GM23248 (cell line): ENCODE measurements at regions not wholly inside any gene's neighbourhood (a gene's known extent, or its start where the extent isn't known, plus 50 kb on each side); places are given as distances from the start of the nearest gene placed in this dataset.

Experiments
- DNase-seq: peaks from one replicate; pipeline ENCODE4 v3.0.0-alpha.2; 2015
- H2AFZ ChIP-seq: fragments of 200-600 bp; sonication (generic); 2 replicates; pipeline ENCODE4 v1.6.1; 2016; ENCODE audit warnings: antibody characterized with exemption
- H3F3A ChIP-seq: fragments of 200-600 bp; sonication (generic); 2 replicates; pipeline ENCODE4 v1.6.1; 2016; ENCODE audit warnings: mild to moderate bottlenecking, antibody characterized with exemption, mixed run types; ENCODE audit not compliant: insufficient read depth
- H3K27ac ChIP-seq: fragments of 200-600 bp; sonication (generic); 2 replicates; pipeline ENCODE4 v1.5.1; 2016; ENCODE audit warnings: mild to moderate bottlenecking
- H3K27me3 ChIP-seq: fragments of 200-600 bp; sonication (generic); replicated peaks from 2 replicates; pipeline ENCODE4 v1.6.1; 2016; ENCODE audit warnings: mild to moderate bottlenecking; ENCODE audit not compliant: insufficient read depth
- H3K36me3 ChIP-seq: fragments of 200-600 bp; sonication (generic); 2 replicates; pipeline ENCODE4 v1.6.1; 2016; ENCODE audit warnings: low read depth, mild to moderate bottlenecking
- H3K4me1 ChIP-seq: fragments of 200-600 bp; sonication (generic); 2 replicates; pipeline ENCODE4 v1.6.1; 2016; ENCODE audit warnings: mild to moderate bottlenecking; ENCODE audit not compliant: insufficient read depth
- H3K4me2 ChIP-seq: fragments of 200-600 bp; sonication (generic); one replicate; pipeline ENCODE4 v1.6.1; 2016; ENCODE audit warnings: mild to moderate bottlenecking; ENCODE audit not compliant: unreplicated experiment
- H3K4me3 ChIP-seq: fragments of 200-600 bp; sonication (generic); 2 replicates; pipeline ENCODE4 v1.5.1; 2016; ENCODE audit warnings: mild to moderate bottlenecking
- H3K79me2 ChIP-seq: fragments of 200-600 bp; sonication (generic); 2 replicates; pipeline ENCODE4 v1.6.1; 2016; ENCODE audit warnings: mild to moderate bottlenecking; ENCODE audit not compliant: insufficient read depth
- H3K9ac ChIP-seq: fragments of 200-600 bp; sonication (generic); 2 replicates; pipeline ENCODE4 v1.6.1; 2016; ENCODE audit warnings: mild to moderate bottlenecking
- H3K9me2 ChIP-seq: fragments of 200-600 bp; sonication (generic); 2 replicates; pipeline ENCODE4 v1.6.1; 2016; ENCODE audit warnings: mixed run types, mild to moderate bottlenecking, moderate library complexity; ENCODE audit not compliant: insufficient read depth
- H3K9me3 ChIP-seq: fragments of 200-600 bp; sonication (generic); one replicate; pipeline ENCODE4 v1.6.1; 2017; ENCODE audit warnings: low read depth
- H4K20me1 ChIP-seq: fragments of 200-600 bp; sonication (generic); 2 replicates; pipeline ENCODE4 v1.6.0; 2016; ENCODE audit not compliant: insufficient read depth
- EZH2 ChIP-seq: fragments of 200-600 bp; sonication (generic); IDR thresholded peaks from 2 replicates; pipeline ENCODE4 v1.6.1; 2018; ENCODE audit warnings: antibody characterized with exemption, mild to moderate bottlenecking; ENCODE audit not compliant: insufficient read depth, poor library complexity, severe bottlenecking
- EZH2phosphoT487 ChIP-seq: fragments of 200-600 bp; sonication (generic); IDR thresholded peaks from 2 replicates; pipeline ENCODE4 v1.6.1; 2018; ENCODE audit warnings: antibody characterized with exemption, moderate library complexity, mild to moderate bottlenecking, low read depth; ENCODE audit not compliant: insufficient read depth
- WGBS, 2 experiments: methylation state at CpG; one replicate each; pipeline ENCODE4 v1.1.6; 2015 to 2017; ENCODE audit warnings: low lambda C conversion rate in 2 of 2, low coverage in 1 of 2; ENCODE audit errors: missing lambda C conversion rate in 2 of 2; 5-methylcytosine and 5-hydroxymethylcytosine counted together
- in situ Hi-C: fragments of 300-500 bp; cut with MboI; formaldehyde crosslinking; loops from 2 replicates; pipeline ENCODE4 v1.15.0; 2020

- Histone ChIP-seq H3K79me2 (no peaks in the 10 kb centered on the region), H2AFZ (no peak overlapping the region), H3K9me3 (no peaks in the 10 kb centered on the region), H3F3A (no peaks in the 10 kb centered on the region), H3K4me1 (no peaks in the 10 kb centered on the region), H3K9ac (no peak overlapping the region), H3K27ac (no peak overlapping the region), H3K27me3 (no peaks in the 10 kb centered on the region), H3K9me2 (no peaks in the 10 kb centered on the region), H3K4me3 (no peak overlapping the region), H4K20me1 (no peaks in the 10 kb centered on the region), H3K4me2 (no peak overlapping the region), H3K36me3 (no peaks in the 10 kb centered on the region)
- TF ChIP-seq EZH2 (no peak), EZH2phosphoT487 (no peak)
- WGBS, 2 experiments, result 18 to 23% methylated on average over 1 of the region's 1 CpG
- in situ Hi-C loops, result no loop called here
- no peak for DNase-seq
Observed at GRCh38 chr10:118491055-118491454, 104.4 kb downstream of the PRLHR start.

DNA sequence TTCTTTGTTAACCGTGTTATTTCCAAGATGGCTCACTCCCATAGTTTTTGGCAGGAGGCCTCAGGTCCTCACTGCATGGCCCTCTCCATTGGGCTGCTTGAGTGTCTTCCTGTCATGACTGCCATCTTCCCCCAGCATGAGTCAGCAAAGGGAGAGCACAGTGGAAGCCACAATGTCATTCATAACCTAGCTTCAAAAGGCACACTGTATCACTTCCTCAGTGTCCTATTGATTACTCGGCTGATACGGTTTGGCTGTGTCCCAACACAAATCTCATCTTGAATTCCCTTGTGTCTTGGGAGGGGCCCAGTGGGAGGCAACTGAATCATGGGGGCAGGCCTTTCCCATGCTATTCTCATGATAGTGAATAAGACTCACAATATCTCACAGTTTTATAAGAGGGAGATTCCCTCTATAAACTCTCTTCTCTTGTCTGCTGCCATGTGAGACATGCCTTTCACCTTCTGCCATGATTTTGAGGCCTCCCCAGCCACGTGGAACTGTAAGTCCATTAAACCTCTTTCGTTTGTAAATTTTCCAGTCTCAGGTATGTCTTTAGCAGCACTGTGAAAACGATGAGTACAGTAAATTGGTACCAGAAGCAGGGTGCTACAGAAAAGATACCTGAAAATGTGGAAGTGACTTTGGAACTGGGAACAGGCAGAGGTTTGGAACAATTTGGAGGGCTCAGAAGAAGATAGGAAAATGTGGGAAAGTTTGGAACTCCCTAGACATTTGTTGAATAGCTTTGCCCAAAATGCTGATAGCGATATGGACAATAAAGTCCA is 106.5 kb downstream of the PRLHR start:
- no peak overlapping the region for H2AFZ ChIP-seq

GRCh38 chr10:118485641-118486040 is 109.8 kb downstream of the PRLHR start:
- Histone ChIP-seq H4K20me1 (no peaks in the 10 kb centered on the region), H3K4me2 (no peak overlapping the region), H3K4me3 (no peak overlapping the region), H3F3A (no peaks in the 10 kb centered on the region), H3K27ac (no peak overlapping the region), H3K9me2 (no peaks in the 10 kb centered on the region), H3K79me2 (no peaks in the 10 kb centered on the region), H2AFZ (no peak overlapping the region), H3K27me3 (no peaks in the 10 kb centered on the region), H3K9ac (no peak overlapping the region), H3K36me3 (no peaks in the 10 kb centered on the region), H3K4me1 (no peaks in the 10 kb centered on the region), H3K9me3 (no peaks in the 10 kb centered on the region)
- no peak for TF ChIP-seq EZH2
- no peak for TF ChIP-seq EZH2phosphoT487
- 84% methylated on average over 7 to 8 of the region's 8 CpGs for WGBS, 2 experiments
- in situ Hi-C loops, result no loop called here
- no peak for DNase-seq

More for the DNA sequence above, 106.5 kb downstream of the PRLHR start:
- Histone ChIP-seq H3K79me2 (no peaks in the 10 kb centered on the region), H3K27ac (no peak overlapping the region), H3K4me3 (no peak overlapping the region), H3K4me2 (no peak overlapping the region), H3F3A (no peaks in the 10 kb centered on the region), H3K36me3 (no peaks in the 10 kb centered on the region), H3K4me1 (no peaks in the 10 kb centered on the region), H3K9me2 (no peaks in the 10 kb centered on the region), H3K27me3 (no peaks in the 10 kb centered on the region), H3K9ac (no peak overlapping the region), H4K20me1 (no peaks in the 10 kb centered on the region), H3K9me3 (no peaks in the 10 kb centered on the region)
- no peak for DNase-seq
- TF ChIP-seq EZH2 (no peak), EZH2phosphoT487 (no peak)
- in situ Hi-C loops, result no loop called here
- 48 to 50% methylated on average over 7 of the region's 7 CpGs for WGBS, 2 experiments

- Histone ChIP-seq H4K20me1 (no peaks in the 10 kb centered on the region), H3K9me2 (no peaks in the 10 kb centered on the region), H3K36me3 (no peaks in the 10 kb centered on the region), H2AFZ (no peak overlapping the region), H3K4me1 (no peaks in the 10 kb centered on the region), H3K4me2 (no peak overlapping the region), H3K27ac (no peak overlapping the region), H3K9ac (no peak overlapping the region), H3K79me2 (no peaks in the 10 kb centered on the region), H3K9me3 (no peaks in the 10 kb centered on the region), H3F3A (no peaks in the 10 kb centered on the region), H3K4me3 (no peak overlapping the region), H3K27me3 (no peaks in the 10 kb centered on the region)
- WGBS, 2 experiments, result 64 to 70% methylated on average over 5 of the region's 5 CpGs
- in situ Hi-C loops, result no loop called here
- TF ChIP-seq EZH2phosphoT487 (no peak), EZH2 (no peak)
- no peak for DNase-seq
Observed at GRCh38 chr10:118484152-118484871, 111.1 kb downstream of the PRLHR start.
